IMR-90 (cell line): ENCODE measurements at regions not wholly inside any gene's neighbourhood (a gene's known extent, or its start where the extent isn't known, plus 50 kb on each side); places are given as distances from the start of the nearest gene placed in this dataset.

Experiments
- ATAC-seq: fragments of 200-7000 bp; cut with Tn5 transposase; 2 replicates; pipeline ENCODE4 v1.9.1; 2020; ENCODE audit warnings: low read depth, mild to moderate bottlenecking, moderate library complexity
- BruUV-seq: library from RNA; stranded (reverse); fragments of 400-500 nt; replicated peaks from 2 replicates; lab custom pipeline; 2021; lab: Mats Ljungman, UMichigan
- CTCF ChIA-PET: fragments of 300-600 bp; formaldehyde crosslinking; extraction: SDS; loops from one replicate; lab custom pipeline; 2021; ENCODE audit warnings: antibody characterized with exemption; lab: Yijun Ruan, JAX
- POLR2A ChIA-PET: fragments of 300-600 bp; sonication (Branson Sonifier 250); formaldehyde crosslinking; loops from one replicate; lab custom pipeline; 2022; ENCODE audit warnings: antibody characterized with exemption; ENCODE audit not compliant: unreplicated experiment; lab: Charles Lee
- DNase-seq: peaks from one replicate; pipeline ENCODE4 v3.0.0; 2013
- H2AFZ ChIP-seq: replicated peaks from 2 replicates; pipeline ENCODE3; 2013; ENCODE audit warnings: low read length, mild to moderate bottlenecking; ENCODE audit not compliant: poor library complexity
- H2AK5ac ChIP-seq: 2 replicates; pipeline ENCODE4 v1.6.1; 2013; ENCODE audit warnings: low read depth, low read length, inconsistent platforms
- H2AK9ac ChIP-seq: replicated peaks from 2 replicates; pipeline ENCODE3; 2013; ENCODE audit warnings: mild to moderate bottlenecking, low read depth, low read length, moderate library complexity; ENCODE audit not compliant: poor library complexity
- H2BK120ac ChIP-seq: 2 replicates; pipeline ENCODE4 v1.6.1; 2013; ENCODE audit warnings: low read depth, low read length, inconsistent platforms
- H2BK15ac ChIP-seq: 3 replicates; pipeline ENCODE4 v1.6.1; 2013; ENCODE audit warnings: low read depth, low read length, inconsistent platforms
- H2BK20ac ChIP-seq: 2 replicates; pipeline ENCODE4 v1.6.1; 2013; ENCODE audit warnings: low read depth, mild to moderate bottlenecking, inconsistent platforms, low read length, moderate library complexity
- H2BK5ac ChIP-seq: 2 replicates; pipeline ENCODE4 v1.6.1; 2013; ENCODE audit warnings: mild to moderate bottlenecking, low read depth, low read length, inconsistent platforms; ENCODE audit not compliant: poor library complexity, severe bottlenecking
- H3K14ac ChIP-seq: replicated peaks from 2 replicates; pipeline ENCODE4 v1.6.1; 2013; ENCODE audit warnings: low read depth, low read length, inconsistent platforms
- H3K18ac ChIP-seq: 2 replicates; pipeline ENCODE4 v1.6.1; 2013; ENCODE audit warnings: low read depth, low read length, control low read depth
- H3K23ac ChIP-seq: 2 replicates; pipeline ENCODE4 v1.6.1; 2013; ENCODE audit warnings: low read depth, low read length, inconsistent platforms
- H3K27ac ChIP-seq: 2 replicates; pipeline ENCODE4 v1.5.1; 2013; ENCODE audit warnings: mild to moderate bottlenecking, control low read depth, low read length; ENCODE audit not compliant: insufficient read depth
- H3K27me3 ChIP-seq: 2 replicates; pipeline ENCODE4 v1.6.1; 2013; ENCODE audit warnings: low read length; ENCODE audit not compliant: control insufficient read depth, insufficient read depth
- H3K36me3 ChIP-seq: 2 replicates; pipeline ENCODE4 v1.6.1; 2013; ENCODE audit warnings: low read length, mixed read lengths; ENCODE audit not compliant: control insufficient read depth, insufficient read depth
- H3K4ac ChIP-seq: 2 replicates; pipeline ENCODE4 v1.6.1; 2013; ENCODE audit warnings: low read depth, low read length, inconsistent platforms
- H3K4me1 ChIP-seq: 2 replicates; pipeline ENCODE4 v1.6.1; 2013; ENCODE audit warnings: low read length, mixed read lengths; ENCODE audit not compliant: control insufficient read depth, insufficient read depth
- H3K4me2 ChIP-seq: 2 replicates; pipeline ENCODE4 v1.6.1; 2013; ENCODE audit warnings: low read depth, mild to moderate bottlenecking, control low read depth, low read length, moderate library complexity
- H3K4me3 ChIP-seq: 2 replicates; pipeline ENCODE4 v1.5.1; 2013; ENCODE audit warnings: low read depth, mild to moderate bottlenecking, control low read depth, low read length, moderate library complexity; ENCODE audit not compliant: insufficient read depth
- H3K56ac ChIP-seq: 2 replicates; pipeline ENCODE4 v1.6.1; 2013; ENCODE audit warnings: low read length, inconsistent platforms; ENCODE audit not compliant: insufficient read depth; ENCODE audit errors: extremely low read depth
- H3K79me1 ChIP-seq, 2 experiments: 2 replicates each; pipeline ENCODE4 v1.6.1; 2013; ENCODE audit warnings: low read length in 2 of 2, inconsistent platforms in 1 of 2, low read depth in 1 of 2
- H3K9ac ChIP-seq: 2 replicates; pipeline ENCODE4 v1.6.1; 2013; ENCODE audit warnings: low read depth, low read length, control low read depth
- H3K9me1 ChIP-seq: 2 replicates; pipeline ENCODE4 v1.6.1; 2013; ENCODE audit warnings: low read length, inconsistent platforms; ENCODE audit not compliant: insufficient read depth
- H3K9me3 ChIP-seq: 2 replicates; pipeline ENCODE4 v1.6.1; 2013; ENCODE audit warnings: low read length; ENCODE audit not compliant: control insufficient read depth, insufficient read depth
- H4K20me1 ChIP-seq: 2 replicates; pipeline ENCODE4 v1.6.1; 2013; ENCODE audit warnings: low read length, inconsistent platforms; ENCODE audit not compliant: insufficient read depth
- H4K5ac ChIP-seq: 2 replicates; pipeline ENCODE4 v1.6.1; 2013; ENCODE audit warnings: mild to moderate bottlenecking, low read depth, low read length, control low read depth
- H4K8ac ChIP-seq, 2 experiments: 2 replicates each; pipeline ENCODE4 v1.6.1; 2013; ENCODE audit warnings: low read depth in 2 of 2, low read length in 2 of 2, control low read depth in 1 of 2, inconsistent platforms in 1 of 2
- H4K91ac ChIP-seq: 2 replicates; pipeline ENCODE4 v1.6.1; 2013; ENCODE audit warnings: low read depth, low read length, inconsistent platforms; ENCODE audit not compliant: insufficient read depth
- BHLHE40 ChIP-seq: fragments of 150-350 bp; IDR thresholded peaks from 2 replicates; pipeline ENCODE4 v1.6.1; 2016; ENCODE audit warnings: mild to moderate bottlenecking, low read depth, low read length
- CEBPB ChIP-seq: IDR thresholded peaks from 2 replicates; pipeline ENCODE4 v1.6.1; 2012; ENCODE audit warnings: low read depth, low read length, improper control_type of control experiment
- CHD1 ChIP-seq: IDR thresholded peaks from 2 replicates; pipeline ENCODE4 v1.6.1; 2012; ENCODE audit warnings: low read depth, low read length, improper control_type of control experiment
- ELK1 ChIP-seq: fragments of 150-350 bp; IDR thresholded peaks from 2 replicates; pipeline ENCODE4 v1.6.1; 2016; ENCODE audit warnings: low read depth, mild to moderate bottlenecking, low read length, moderate library complexity, borderline replicate concordance
- FOS ChIP-seq: fragments of 150-350 bp; IDR thresholded peaks from 2 replicates; pipeline ENCODE4 v1.6.1; 2016; ENCODE audit warnings: low read depth, low read length
- MAZ ChIP-seq: IDR thresholded peaks from 2 replicates; pipeline ENCODE4 v1.6.1; 2012; ENCODE audit warnings: low read depth, mild to moderate bottlenecking, low read length, improper control_type of control experiment, moderate library complexity, borderline replicate concordance
- NFE2L2 ChIP-seq: fragments of 150-350 bp; IDR thresholded peaks from 2 replicates; pipeline ENCODE4 v1.6.1; 2016; ENCODE audit warnings: low read depth, mild to moderate bottlenecking, low read length
- RCOR1 ChIP-seq: IDR thresholded peaks from 2 replicates; pipeline ENCODE4 v1.6.1; 2012; ENCODE audit warnings: mild to moderate bottlenecking, low read length, improper control_type of control experiment; ENCODE audit not compliant: insufficient replicate concordance
- RFX5 ChIP-seq: IDR thresholded peaks from 2 replicates; pipeline ENCODE4 v1.8.0; 2012; ENCODE audit warnings: low read depth, mild to moderate bottlenecking, low read length, moderate library complexity
- SMC3 ChIP-seq: fragments of 150-350 bp; IDR thresholded peaks from 2 replicates; pipeline ENCODE4 v1.6.1; 2016; ENCODE audit warnings: low read depth, mild to moderate bottlenecking, antibody characterized with exemption, low read length, moderate library complexity
- WGBS, 2 experiments: methylation state at CpG; one replicate each; pipeline versions ENCODE4 v1.1.5 to v1.1.7; 2013; ENCODE audit warnings: missing lambda C conversion rate in 2 of 2; ENCODE audit not compliant: insufficient read length in 1 of 2; ENCODE audit errors: extremely low coverage in 2 of 2; 5-methylcytosine and 5-hydroxymethylcytosine counted together
- dilution Hi-C: fragments of 300-500 bp; cut with HindIII; formaldehyde crosslinking; loops from one replicate; pipeline ENCODE4 v1.14.3; 2018; ENCODE audit warnings: low sequenced_read_pairs; ENCODE audit not compliant: unreplicated experiment
- in situ Hi-C: fragments of 300-500 bp; cut with MboI; formaldehyde crosslinking; loops from 3 replicates; pipeline ENCODE4 v1.14.3; 2019; ENCODE audit warnings: low sequenced_read_pairs, inconsistent platforms, mixed read lengths
- intact Hi-C: fragments of 100-400 bp; cut with micrococcal nuclease; formaldehyde crosslinking; loops from 2 replicates; pipeline ENCODE4 v1.10.0; 2022
- TF ChIP-seq, protein P1 (sequence below): fragments of 150-350 bp; IDR thresholded peaks from 2 replicates; pipeline ENCODE4 v1.6.1; 2017; ENCODE audit warnings: mild to moderate bottlenecking, antibody characterized with exemption, low read length, low read depth

GRCh38 chr6:66578362-66578761 is 871.3 kb upstream of the EYS start:
- Histone ChIP-seq H2BK120ac (no peak overlapping the region), H3K4ac (no peak overlapping the region), H3K9me3 (peaks cover 4% of the 10 kb centered on the region; the same call in 1 of the 2 replicates), H2AK9ac (no peak overlapping the region), H3K14ac (no peak overlapping the region), H3K18ac (no peak overlapping the region), H3K4me1 (no peaks in the 10 kb centered on the region), H3K4me3 (no peak overlapping the region), H4K5ac (no peak overlapping the region), H3K56ac (no peak overlapping the region), H3K4me2 (no peak overlapping the region), H3K27ac (no peak overlapping the region), H4K20me1 (no peaks in the 10 kb centered on the region), H4K8ac (no peak overlapping the region), H2AK5ac (no peak overlapping the region), H3K23ac (no peak overlapping the region), H3K79me1 (no peaks in the 10 kb centered on the region), H2BK5ac (no peak overlapping the region), H4K91ac (no peak overlapping the region), H3K9me1 (no peaks in the 10 kb centered on the region), H2AFZ (no peak overlapping the region), H3K9ac (no peak overlapping the region), H3K27me3 (no peaks in the 10 kb centered on the region), H3K36me3 (no peaks in the 10 kb centered on the region), H2BK15ac (no peak overlapping the region), H2BK20ac (no peak overlapping the region)
- in situ Hi-C loops (no loop called here), dilution Hi-C loops (no loop called here), intact Hi-C loops (no loop called here)
- TF ChIP-seq BHLHE40, result no peak
- TF ChIP-seq, protein P1, sequence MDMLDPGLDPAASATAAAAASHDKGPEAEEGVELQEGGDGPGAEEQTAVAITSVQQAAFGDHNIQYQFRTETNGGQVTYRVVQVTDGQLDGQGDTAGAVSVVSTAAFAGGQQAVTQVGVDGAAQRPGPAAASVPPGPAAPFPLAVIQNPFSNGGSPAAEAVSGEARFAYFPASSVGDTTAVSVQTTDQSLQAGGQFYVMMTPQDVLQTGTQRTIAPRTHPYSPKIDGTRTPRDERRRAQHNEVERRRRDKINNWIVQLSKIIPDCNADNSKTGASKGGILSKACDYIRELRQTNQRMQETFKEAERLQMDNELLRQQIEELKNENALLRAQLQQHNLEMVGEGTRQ, result no peak
- no peak for TF ChIP-seq SMC3
- TF ChIP-seq CHD1, result no peak
- TF ChIP-seq FOS, result no peak
- TF ChIP-seq MAZ, result no peak
- TF ChIP-seq RCOR1, result no peak
- TF ChIP-seq NFE2L2, result no peak
- no peak for TF ChIP-seq ELK1
- no peak for TF ChIP-seq CEBPB
- no peak for TF ChIP-seq RFX5
- no CpG with 5 or more reads among the region's 4 CpGs for WGBS, 2 experiments
- ChIA-PET POLR2A (no interaction called here), CTCF (no interaction called here)
- DNase-seq (no peak), ATAC-seq (no peak)
- no TSS peak for BruUV-seq
